ENCODE measurements at regions not wholly inside any gene's neighbourhood (a gene's known extent, or its start where the extent isn't known, plus 50 kb on each side); places are given as distances from the start of the nearest gene placed in this dataset.

- no TSS peak for BruUV-seq (replicated peaks)
- ChIA-PET CTCF (no interaction called here), POLR2A (no interaction called here)
- Histone ChIP-seq H3K9ac (replicated peaks; ENCODE audit: extremely low read depth, insufficient read depth, low read length) (no peak overlapping the region), H3K9me1 (replicated peaks; ENCODE audit: control insufficient read depth, extremely low read depth, insufficient read depth, low read length) (no peaks in the 10 kb centered on the region), H2AFZ (ENCODE audit: low read depth, low read length) (no peak overlapping the region), H3K4me2 (ENCODE audit: insufficient read depth, low read length) (no peak overlapping the region), H3K9me3 (replicated peaks; ENCODE audit: control insufficient read depth, insufficient read depth, low read length) (no peaks in the 10 kb centered on the region), H3K36me3 (ENCODE audit: control insufficient read depth in 2 of 2, extremely low read depth in 1 of 2, insufficient read depth in 2 of 2, low read length in 2 of 2) (no peaks in the 10 kb centered on the region), H3K27me3 (ENCODE audit: control insufficient read depth in 2 of 2, insufficient read depth in 2 of 2, low read length in 2 of 2) (no peaks in the 10 kb centered on the region), H4K20me1 (replicated peaks; ENCODE audit: control insufficient read depth, extremely low read depth, insufficient read depth, low read length) (no peaks in the 10 kb centered on the region), H3K79me2 (ENCODE audit: control insufficient read depth, insufficient read depth, low read length) (no peaks in the 10 kb centered on the region), H3K4me1 (ENCODE audit: control insufficient read depth, extremely low read depth, insufficient read depth, low read length) (no peaks in the 10 kb centered on the region), H3K27ac (ENCODE audit: insufficient read depth, low read depth, low read length) (no peak overlapping the region), H3K4me3 (replicated peaks in 1 of 3; ENCODE audit: insufficient read depth in 1 of 3, low read depth in 1 of 3, low read length in 3 of 3) (no peak overlapping the region)
- no peak for FAIRE-seq
- DNase-seq (ENCODE audit: low read depth, low spot score), result no peak
- dilution Hi-C loops (cut with MboI; ENCODE audit: extremely low pct_ligation_motif_present, low sequenced_read_pairs), result no loop called here
- no peak for TF ChIP-seq EZH2 (IDR thresholded peaks at IDR 0.05; ENCODE audit: borderline replicate concordance, low read depth, low read length, severe bottlenecking)
- TF ChIP-seq JUN (IDR thresholded peaks at IDR 0.05; ENCODE audit: borderline replicate concordance, insufficient read depth, insufficient read length, low read depth), result no peak
- TF ChIP-seq POLR2AphosphoS5 (IDR thresholded peaks at IDR 0.05; ENCODE audit: insufficient read depth, low read depth, low read length), result no peak
- TF ChIP-seq GATA2 (IDR thresholded peaks at IDR 0.05; ENCODE audit: insufficient read depth, insufficient read length, low read depth, low read length), result no peak
- TF ChIP-seq MYC (IDR thresholded peaks at IDR 0.05; ENCODE audit: low read depth, low read length), result no peak
- no peak for TF ChIP-seq FOS (IDR thresholded peaks at IDR 0.05; ENCODE audit: borderline replicate concordance, insufficient read depth, low read length)
- no peak for TF ChIP-seq POLR2A (IDR thresholded peaks at IDR 0.05; ENCODE audit: low read depth, low read length)
- TF ChIP-seq MAX (IDR thresholded peaks at IDR 0.05; ENCODE audit: insufficient read depth, insufficient read length), result no peak
- TF ChIP-seq CTCF (IDR thresholded peaks at IDR 0.05; ENCODE audit: extremely low read depth in 1 of 2, insufficient read depth in 1 of 2, low read depth in 1 of 2, low read length in 2 of 2), result no peak
- intact Hi-C loops (cut with micrococcal nuclease), result no loop called here
These were observed 129.4 kb upstream of the RAI2 start for GRCh38 chrX:17990532-17990931.

Data from endothelial cell of umbilical vein (primary cell).